ENCODE measurements at regions not wholly inside any gene's neighbourhood (a gene's known extent, or its start where the extent isn't known, plus 50 kb on each side); places are given as distances from the start of the nearest gene placed in this dataset.

DNA sequence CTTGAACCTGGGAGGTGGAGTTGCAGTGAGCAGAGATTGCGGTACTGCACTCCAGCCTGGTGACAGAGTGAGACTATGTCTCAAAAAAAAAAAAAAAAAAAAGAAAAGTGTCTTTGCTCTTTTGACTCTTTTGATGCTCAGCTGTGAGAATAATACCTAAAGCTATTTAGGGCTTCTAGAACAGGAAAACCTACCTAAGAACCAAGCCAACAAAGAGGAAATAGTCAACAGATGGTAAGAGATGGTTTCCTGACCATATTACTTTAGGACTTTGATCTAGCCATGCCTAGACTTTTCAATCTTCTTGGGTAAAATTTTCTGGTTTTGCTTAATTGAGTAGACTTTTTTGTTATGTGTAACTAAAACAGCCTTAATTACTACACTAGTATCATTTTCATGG, 508.1 kb downstream of the EPHA7 start:
- no peaks in the 10 kb centered on the region for H3K36me3 ChIP-seq
- no peak overlapping the region for H3K27ac ChIP-seq
- no peak overlapping the region for H3K4me3 ChIP-seq
- H3K9me3 ChIP-seq, result no peaks in the 10 kb centered on the region
- H3K4me1 ChIP-seq, result no peaks in the 10 kb centered on the region
- ATAC-seq (no peak), DNase-seq (no peak)
- intact Hi-C loops (cut with DNase I), result no loop called here
- TF ChIP-seq CTCF (IDR thresholded peaks at IDR 0.05), result no peak
- no peaks in the 10 kb centered on the region for H3K27me3 ChIP-seq

DNA sequence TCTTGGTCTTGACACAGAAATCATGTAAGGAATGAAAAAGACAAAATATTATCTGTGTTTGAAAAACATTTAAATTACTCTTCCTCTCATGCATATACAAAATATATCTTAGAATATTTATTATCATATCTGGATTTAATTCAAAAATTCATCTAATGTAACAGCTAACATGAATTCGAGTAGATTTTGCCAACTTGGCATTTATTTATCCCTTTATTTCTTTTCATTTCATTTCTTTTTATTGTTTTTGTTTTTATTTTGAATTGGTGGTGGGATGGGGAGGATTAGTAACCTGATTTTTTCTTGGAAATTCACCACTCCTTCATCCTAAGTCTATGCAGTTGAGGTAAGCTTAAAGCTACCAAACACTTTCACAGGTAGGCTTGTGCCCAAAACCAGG, 508.7 kb downstream of the EPHA7 start:
- H3K27ac ChIP-seq, result no peak overlapping the region
- no peak for DNase-seq
- no peak overlapping the region for H3K4me3 ChIP-seq
- no peak for TF ChIP-seq CTCF (IDR thresholded peaks at IDR 0.05)
- intact Hi-C loops (cut with DNase I), result no loop called here
- no peak for ATAC-seq
- no peaks in the 10 kb centered on the region for H3K9me3 ChIP-seq
- H3K36me3 ChIP-seq, result no peaks in the 10 kb centered on the region
- H3K27me3 ChIP-seq, result no peaks in the 10 kb centered on the region
- H3K4me1 ChIP-seq, result no peaks in the 10 kb centered on the region

- H3K27me3 ChIP-seq, result no peaks in the 10 kb centered on the region
- no peaks in the 10 kb centered on the region for H3K36me3 ChIP-seq
- ATAC-seq (no peak), DNase-seq (no peak)
- no peaks in the 10 kb centered on the region for H3K9me3 ChIP-seq
- intact Hi-C loops (cut with DNase I), result no loop called here
- H3K4me1 ChIP-seq, result no peaks in the 10 kb centered on the region
- H3K27ac ChIP-seq, result no peak overlapping the region
- no peak for TF ChIP-seq CTCF (IDR thresholded peaks at IDR 0.05)
- H3K4me3 ChIP-seq, result no peak overlapping the region
Observed at GRCh38 chr6:92906385-92906784, 513.0 kb downstream of the EPHA7 start.

DNA sequence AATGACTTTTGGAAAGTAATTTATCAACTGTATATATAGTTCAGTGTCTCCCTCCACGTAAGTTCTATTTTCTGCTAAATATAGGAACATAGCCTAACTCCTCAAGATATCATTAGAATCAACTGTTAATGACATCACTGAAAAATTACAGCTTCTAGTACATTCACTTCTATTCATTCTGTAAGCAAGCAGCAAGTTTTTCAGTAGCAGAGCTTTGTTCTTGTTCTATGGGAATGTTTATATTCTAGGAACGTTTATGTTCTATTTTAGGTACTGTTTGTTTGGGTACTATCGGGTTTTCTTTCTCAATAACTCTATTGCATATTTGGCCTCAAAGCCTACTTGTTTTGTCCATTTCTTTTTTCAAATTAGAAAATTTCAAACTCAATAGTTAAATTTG, 525.6 kb downstream of the EPHA7 start:
- intact Hi-C loops (cut with DNase I), result no loop called here
- no peak for TF ChIP-seq CTCF (IDR thresholded peaks at IDR 0.05)
- no peaks in the 10 kb centered on the region for H3K27me3 ChIP-seq
- no peak overlapping the region for H3K27ac ChIP-seq
- H3K4me1 ChIP-seq, result no peaks in the 10 kb centered on the region
- no peak overlapping the region for H3K4me3 ChIP-seq
- no peaks in the 10 kb centered on the region for H3K36me3 ChIP-seq
- ATAC-seq (no peak), DNase-seq (no peak)
- H3K9me3 ChIP-seq, result no peaks in the 10 kb centered on the region

DNA sequence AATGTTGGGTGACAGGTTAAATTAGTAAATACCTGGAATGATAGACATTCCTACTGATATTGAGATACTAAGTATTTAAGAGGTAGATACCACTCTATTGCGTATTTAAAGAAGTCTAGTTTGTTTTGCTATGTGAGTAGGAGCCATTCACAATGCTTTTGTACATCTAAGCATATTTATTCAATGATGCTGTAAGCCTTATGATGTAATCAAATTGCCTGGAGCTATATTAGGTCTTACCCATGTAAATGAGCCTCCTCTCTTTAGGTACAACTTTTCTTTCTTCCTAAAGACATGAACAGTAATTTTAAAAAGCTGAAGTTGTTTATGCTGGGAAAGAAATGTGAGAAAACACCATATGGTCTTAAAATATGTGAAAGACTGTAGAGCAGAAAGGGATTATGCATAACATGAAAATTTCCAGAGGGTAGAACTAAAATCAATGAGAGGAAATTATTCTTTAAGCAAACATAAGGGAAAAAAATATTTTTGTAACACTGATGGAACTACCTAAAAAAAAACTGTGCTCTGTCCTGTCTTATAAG, 526.7 kb downstream of the EPHA7 start:
- DNase-seq, result no peak
- Histone ChIP-seq H3K9me3 (no peaks in the 10 kb centered on the region), H3K36me3 (no peaks in the 10 kb centered on the region), H3K4me3 (no peak overlapping the region), H3K4me1 (no peaks in the 10 kb centered on the region), H3K27me3 (no peaks in the 10 kb centered on the region), H3K27ac (no peak overlapping the region)
- intact Hi-C loops (cut with DNase I), result no loop called here
- no peak for TF ChIP-seq CTCF (IDR thresholded peaks at IDR 0.05)
- no peak for ATAC-seq

DNA sequence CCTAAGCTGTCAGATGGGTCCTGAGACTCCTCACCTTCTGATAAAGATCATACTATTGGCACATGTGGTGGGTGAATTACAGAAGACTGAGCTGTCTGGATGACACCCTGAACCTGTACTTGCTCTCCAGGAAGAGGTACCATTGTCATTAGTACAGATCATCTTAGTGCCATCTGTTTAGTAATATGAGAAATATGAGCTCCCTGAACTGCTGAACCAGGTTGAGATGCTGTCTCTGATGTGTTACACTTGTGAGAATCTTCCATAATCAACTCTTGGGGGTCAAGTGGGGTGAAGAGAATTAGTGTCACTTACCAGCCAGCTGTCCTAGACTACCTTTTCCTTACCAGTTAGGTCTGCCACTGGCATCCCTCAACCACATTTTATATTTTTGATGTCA, 531.0 kb downstream of the EPHA7 start:
- no peaks in the 10 kb centered on the region for H3K9me3 ChIP-seq
- H3K36me3 ChIP-seq, result no peaks in the 10 kb centered on the region
- TF ChIP-seq CTCF (IDR thresholded peaks at IDR 0.05), result no peak
- DNase-seq (no peak), ATAC-seq (no peak)
- H3K4me3 ChIP-seq, result no peak overlapping the region
- intact Hi-C loops (cut with DNase I), result no loop called here
- no peaks in the 10 kb centered on the region for H3K4me1 ChIP-seq
- no peak overlapping the region for H3K27ac ChIP-seq
- no peaks in the 10 kb centered on the region for H3K27me3 ChIP-seq

All from upper lobe of right lung (tissue), 1 donor.